ENCODE measurements at regions not wholly inside any gene's neighbourhood (a gene's known extent, or its start where the extent isn't known, plus 50 kb on each side); places are given as distances from the start of the nearest gene placed in this dataset.

DNA sequence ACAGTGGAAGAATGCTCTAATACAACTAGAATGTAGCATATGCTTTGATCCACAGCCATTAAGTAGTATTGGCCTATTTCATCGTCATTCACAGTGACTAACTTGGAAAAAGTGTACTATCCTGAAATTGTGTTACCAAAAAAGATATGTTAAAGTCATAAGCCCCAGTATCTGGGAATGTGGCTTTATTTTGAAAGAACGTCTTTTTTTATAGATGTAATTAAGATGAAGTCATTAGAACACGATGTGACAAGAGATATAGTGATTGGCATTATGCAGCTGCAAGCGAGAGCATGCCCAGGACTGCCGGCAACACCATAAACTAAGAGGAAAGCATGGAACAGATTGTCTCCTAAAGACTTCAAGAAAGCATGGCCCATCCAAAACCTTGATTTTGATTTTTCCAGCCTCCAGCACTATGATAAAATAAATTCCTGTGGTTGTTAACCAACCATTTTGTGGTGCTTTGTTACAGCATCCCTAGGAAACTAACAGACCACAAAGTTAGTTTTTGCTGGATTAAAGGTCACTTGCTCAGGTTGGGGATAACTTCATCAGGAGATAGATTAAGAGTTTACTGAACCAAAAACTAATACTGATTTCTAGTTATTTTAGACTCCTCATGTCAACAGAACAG lies 870.6 kb upstream of the LRRC4C start:
- TF ChIP-seq, protein P1, sequence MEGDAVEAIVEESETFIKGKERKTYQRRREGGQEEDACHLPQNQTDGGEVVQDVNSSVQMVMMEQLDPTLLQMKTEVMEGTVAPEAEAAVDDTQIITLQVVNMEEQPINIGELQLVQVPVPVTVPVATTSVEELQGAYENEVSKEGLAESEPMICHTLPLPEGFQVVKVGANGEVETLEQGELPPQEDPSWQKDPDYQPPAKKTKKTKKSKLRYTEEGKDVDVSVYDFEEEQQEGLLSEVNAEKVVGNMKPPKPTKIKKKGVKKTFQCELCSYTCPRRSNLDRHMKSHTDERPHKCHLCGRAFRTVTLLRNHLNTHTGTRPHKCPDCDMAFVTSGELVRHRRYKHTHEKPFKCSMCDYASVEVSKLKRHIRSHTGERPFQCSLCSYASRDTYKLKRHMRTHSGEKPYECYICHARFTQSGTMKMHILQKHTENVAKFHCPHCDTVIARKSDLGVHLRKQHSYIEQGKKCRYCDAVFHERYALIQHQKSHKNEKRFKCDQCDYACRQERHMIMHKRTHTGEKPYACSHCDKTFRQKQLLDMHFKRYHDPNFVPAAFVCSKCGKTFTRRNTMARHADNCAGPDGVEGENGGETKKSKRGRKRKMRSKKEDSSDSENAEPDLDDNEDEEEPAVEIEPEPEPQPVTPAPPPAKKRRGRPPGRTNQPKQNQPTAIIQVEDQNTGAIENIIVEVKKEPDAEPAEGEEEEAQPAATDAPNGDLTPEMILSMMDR (IDR thresholded peaks at IDR 0.05): no peak
- TF ChIP-seq POLR2AphosphoS5 (IDR thresholded peaks at IDR 0.05): no peak

Data from esophagus muscularis mucosa (tissue), 3 donors.